ENCODE measurements at regions not wholly inside any gene's neighbourhood (a gene's known extent, or its start where the extent isn't known, plus 50 kb on each side); places are given as distances from the start of the nearest gene placed in this dataset.
"Not testable (repeated sequence)": the region's sequence is repeated elsewhere in the genome, so short reads cannot be mapped to it uniquely, and the experiment has no call there.

DNA sequence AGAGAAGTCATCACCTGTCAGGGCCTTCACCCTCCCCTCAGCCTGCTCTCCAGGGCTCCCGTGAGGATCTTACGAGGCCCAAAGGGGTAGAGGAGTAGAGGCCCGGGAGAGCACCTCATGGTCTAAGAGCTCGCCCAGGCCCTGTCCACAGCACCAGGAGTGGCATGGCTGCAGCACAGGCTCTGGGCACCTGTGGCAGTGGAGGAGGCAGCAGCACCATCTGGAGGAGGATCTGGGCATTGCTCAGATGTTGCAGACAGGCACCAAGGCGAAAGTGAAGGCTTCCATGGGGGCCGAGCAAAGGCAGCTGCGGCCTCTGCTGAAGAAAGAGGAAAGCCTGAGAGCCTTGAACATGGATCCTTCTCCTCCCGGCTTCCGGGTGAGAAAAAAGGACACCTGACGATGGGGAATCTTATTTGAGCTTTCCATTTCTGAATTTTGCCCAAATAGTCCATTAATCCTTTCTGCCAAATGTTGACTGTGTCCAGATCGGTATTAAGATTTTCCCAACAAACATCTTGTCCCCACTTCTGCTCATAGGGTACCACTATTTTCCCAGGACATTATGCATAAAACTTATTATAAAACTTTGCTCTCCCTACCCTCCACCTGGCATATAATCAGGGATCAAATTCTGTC lies 604.7 kb downstream of the PTPRC start:
- peak; percentile 29 for DNase-seq

DNA sequence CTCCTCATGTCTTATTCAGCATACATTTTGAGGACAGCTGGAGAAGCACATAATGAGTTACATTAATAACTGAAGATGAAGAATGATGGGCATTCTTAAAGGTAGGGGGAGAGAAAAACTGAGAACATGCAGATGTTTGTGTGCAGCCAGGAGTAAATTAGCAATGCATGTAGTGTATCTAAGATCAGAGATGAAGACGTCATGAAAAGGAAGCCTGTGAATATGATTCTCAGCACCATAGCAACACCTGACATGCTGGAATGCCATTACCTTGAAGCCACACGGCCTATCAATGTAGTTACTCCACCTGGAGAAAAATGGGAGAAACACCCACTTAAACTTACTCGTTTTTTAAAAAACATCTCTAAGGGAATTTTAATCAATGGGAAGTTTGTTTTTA lies 607.1 kb downstream of the PTPRC start:
- no peak for DNase-seq

GRCh38 chr1:199246716-199247115 lies 607.9 kb downstream of the PTPRC start:
- no peak for DNase-seq

GRCh38 chr1:199247891-199248290 lies 609.1 kb downstream of the PTPRC start:
- DNase-seq = no peak

DNA sequence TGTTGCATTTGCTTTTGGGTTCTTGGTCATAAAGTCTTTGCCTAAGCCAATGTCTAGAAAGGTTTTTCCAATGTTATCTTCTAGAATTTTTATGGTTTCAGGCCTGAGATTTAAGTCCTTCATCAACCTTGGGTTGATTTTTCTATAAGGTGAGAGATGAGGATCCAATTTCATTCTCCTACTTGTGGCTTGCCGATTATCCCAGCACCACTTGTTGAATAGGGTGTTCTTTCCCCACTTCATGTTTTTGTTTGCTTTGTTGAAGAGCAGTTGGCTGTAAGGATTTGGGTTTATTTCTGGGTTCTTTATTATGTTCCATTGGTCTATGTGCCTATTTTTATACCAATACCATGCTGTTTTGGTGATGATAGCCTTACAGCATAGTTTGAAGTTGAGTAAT lies 615.2 kb downstream of the PTPRC start:
- not testable (repeated sequence) for DNase-seq

DNA sequence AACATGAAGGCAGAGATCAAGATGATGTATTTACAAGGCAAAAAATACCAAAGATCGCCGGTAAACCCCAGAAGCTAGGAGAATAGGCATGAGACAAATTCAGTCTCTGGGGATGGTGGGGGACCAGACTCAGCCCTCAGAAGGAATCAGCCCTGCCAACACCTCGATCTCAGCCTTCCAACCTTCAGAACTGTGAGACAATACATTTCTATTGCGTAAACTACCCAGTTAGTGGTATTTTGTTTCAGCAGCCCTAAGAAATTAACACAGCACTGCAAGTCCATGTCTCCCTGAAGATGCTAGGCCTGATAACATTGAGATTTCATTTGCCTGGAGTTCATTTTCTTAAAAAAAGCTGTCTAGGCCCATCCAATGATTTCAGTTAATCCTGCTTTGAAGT lies 622.5 kb downstream of the PTPRC start:
- DNase-seq = no peak

GRCh38 chr1:199264283-199264682 lies 625.4 kb downstream of the PTPRC start:
- DNase-seq = no peak

DNA sequence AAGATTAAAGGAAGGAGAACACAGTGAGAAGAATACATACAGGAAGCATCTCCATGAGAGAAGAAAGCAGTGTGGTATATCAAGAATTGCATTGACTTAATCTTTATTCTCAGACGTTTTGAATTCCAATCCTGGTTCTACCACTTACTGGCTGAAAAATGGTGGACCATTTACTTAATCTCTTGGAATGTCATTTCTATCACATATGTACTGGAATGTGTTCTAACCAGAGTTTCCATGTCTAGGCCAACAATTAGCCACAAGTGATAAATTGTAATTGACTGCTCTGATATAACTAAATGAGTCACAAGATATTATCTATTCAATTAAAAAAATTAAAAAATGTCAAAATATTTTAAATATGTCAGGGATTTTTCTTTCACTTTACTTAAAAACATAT lies 626.1 kb downstream of the PTPRC start:
- no peak for DNase-seq

DNA sequence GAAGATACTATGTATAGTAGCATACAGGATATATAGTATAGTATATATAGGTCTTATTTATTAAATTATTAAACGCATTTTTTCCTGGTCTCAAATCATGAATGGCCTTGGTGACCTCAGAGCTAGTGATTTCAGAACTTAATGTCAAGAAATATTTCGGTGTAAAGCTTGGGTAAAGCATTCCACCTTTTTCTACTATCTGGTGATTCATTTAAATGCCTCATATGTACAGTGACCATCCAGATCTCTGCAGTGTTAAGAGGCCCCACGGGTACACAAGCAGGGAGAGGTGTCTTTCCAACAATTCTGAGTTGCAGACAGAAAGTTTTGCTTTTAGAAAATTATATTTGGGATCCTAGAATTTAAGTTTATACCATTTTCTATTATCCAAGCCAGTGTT lies 626.5 kb downstream of the PTPRC start:
- no peak for DNase-seq

GRCh38 chr1:199269241-199269640 lies 630.4 kb downstream of the PTPRC start:
- DNase-seq = peak; percentile 22

DNA sequence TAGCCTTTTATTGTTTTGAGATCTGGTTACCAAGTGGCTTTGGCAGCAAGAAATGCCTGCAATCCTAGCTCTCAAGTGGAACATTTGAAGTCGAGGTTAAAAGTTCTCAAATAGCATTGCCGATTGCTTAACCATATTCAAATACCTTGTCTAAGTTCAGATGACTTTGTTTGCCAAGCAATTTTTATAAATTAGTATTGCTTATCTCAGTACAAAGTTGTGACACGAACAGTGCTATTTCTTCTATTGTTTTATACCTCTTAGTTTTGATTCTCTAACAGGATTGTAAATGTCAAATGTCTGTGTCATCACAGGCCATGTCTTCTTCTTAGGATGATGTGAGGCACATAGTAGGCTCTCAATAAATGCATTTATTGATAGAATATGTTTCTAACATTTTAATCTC lies 633.3 kb downstream of the PTPRC start:
- peak; percentile 74 for DNase-seq

DNA sequence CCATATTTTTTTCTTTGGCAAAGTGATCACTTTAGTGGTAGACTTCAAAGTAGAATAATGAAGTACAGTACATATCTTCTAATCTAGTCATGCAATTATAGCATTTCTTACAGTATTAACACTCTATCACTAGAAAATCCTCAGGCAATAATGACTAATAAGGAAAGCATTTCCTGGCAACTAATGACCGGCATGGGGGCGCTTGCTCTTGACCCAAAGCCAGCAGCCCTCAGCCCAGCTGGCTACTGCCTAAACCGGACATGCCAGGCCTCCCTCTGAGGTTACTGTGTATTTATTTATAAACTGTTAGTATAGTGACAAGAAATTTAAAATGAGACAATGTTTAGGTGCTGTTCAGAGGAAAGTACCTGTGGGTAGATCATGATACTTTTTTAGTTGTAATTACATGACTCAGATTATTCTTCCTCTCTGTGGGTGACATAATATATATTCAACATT lies 633.8 kb downstream of the PTPRC start:
- DNase-seq = peak; percentile 93

GRCh38 chr1:199273837-199274379 lies 635.1 kb downstream of the PTPRC start:
- DNase-seq = peak; percentile 57

DNA sequence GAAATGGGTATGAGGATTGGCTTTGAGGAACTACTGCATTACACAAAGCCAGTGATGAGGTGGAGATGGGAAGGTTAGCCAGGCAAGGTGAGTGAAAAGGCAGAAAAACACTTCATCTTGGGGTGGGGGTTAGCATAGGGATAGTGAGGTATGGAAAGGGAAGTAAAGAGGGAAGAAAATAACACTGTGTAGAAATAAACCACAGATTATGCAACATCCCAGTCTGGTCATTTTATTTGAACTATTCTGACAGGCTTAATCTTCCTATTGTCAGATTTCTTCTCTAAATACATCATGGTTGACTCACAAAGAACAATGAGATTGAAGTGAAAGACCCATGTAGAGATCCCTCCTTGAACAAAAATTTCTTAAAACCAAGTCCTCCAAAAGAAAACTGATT lies 640.2 kb downstream of the PTPRC start:
- no peak for DNase-seq

- no peak for DNase-seq
Observed at GRCh38 chr1:199279872-199280645, 641.2 kb downstream of the PTPRC start.

DNA sequence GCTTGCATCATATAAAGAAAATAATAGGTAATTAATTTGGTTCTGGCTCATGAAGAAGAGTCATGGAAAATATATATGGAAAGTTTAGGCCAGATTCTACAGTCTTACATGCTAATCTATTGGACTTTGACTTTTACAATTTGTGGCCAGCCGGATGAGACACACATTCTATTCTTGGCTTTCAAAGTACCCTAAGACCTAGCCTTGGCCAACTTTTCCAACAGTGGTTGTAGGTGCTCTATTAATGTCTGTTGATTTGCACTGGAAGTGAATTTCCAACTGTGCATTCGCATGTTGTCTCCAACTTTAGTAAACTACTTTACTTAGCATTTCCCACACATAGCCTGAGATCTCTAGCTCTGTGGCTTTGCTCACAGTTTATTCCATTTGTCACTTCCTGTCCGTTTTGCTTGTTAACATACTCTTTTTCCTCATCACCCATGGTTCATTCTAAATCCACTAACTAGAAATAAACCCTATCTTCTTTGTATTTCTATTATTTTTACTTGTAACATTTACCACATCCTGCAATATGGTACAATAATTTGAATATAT lies 644.0 kb downstream of the PTPRC start:
- DNase-seq = no peak

DNA sequence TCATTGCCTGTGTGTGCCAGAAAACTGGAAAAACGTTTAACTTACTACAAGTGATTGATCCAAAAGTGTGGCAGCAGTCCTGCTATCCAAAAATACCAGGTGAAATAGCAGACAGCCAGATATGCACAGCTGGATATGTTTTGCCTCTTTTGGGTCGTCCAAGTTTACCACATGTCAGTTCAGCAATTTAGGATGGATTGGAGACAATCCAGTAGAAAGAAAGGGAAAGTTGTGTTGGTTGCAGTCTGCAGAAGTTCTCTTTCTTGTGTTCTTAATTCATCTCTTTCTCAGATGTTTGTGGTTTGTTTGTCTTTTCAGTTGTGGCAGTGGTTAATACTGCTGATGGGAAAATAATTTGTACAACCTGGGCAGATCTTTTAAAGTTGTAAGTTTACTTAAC lies 645.0 kb downstream of the PTPRC start:
- DNase-seq = no peak

GRCh38 chr1:199287206-199287605 lies 648.4 kb downstream of the PTPRC start:
- no peak for DNase-seq

DNA sequence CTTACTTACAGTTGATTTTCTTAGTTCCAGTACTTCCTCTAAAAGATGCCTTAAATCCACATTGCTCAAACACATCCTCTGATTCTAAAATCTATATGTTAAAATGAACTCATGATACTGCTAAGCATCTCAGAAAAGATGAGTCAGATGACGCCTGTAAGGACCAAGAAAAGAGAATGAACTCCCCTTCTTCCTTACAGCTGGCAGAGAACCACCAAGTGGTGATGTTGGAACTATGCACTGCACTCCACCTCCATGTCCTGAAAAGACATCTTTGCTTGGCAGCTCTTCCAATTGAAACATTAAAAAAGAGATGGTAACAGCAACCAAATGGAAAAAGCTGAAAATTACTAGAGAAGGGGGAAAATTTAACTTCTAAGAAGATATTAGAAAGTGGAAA lies 648.8 kb downstream of the PTPRC start:
- peak; percentile 36 for DNase-seq

DNA sequence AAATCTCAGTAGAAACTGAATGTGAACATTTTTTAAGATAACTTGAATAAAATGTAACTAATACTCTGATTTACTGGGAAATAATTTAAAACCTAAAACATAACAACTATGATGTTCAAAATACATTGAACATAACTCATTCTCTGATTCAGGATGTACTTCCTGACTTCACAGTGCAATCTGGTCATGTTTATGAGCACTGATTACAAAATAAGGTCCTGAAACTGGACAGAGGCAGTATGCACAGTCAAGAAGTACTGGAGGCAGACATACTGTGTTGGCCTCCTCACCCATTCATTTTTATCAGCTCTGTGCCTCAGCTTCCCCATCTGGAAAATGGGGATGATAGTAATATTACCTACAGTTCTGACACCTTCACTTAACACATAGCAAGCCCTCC lies 651.3 kb downstream of the PTPRC start:
- no peak for DNase-seq

DNA sequence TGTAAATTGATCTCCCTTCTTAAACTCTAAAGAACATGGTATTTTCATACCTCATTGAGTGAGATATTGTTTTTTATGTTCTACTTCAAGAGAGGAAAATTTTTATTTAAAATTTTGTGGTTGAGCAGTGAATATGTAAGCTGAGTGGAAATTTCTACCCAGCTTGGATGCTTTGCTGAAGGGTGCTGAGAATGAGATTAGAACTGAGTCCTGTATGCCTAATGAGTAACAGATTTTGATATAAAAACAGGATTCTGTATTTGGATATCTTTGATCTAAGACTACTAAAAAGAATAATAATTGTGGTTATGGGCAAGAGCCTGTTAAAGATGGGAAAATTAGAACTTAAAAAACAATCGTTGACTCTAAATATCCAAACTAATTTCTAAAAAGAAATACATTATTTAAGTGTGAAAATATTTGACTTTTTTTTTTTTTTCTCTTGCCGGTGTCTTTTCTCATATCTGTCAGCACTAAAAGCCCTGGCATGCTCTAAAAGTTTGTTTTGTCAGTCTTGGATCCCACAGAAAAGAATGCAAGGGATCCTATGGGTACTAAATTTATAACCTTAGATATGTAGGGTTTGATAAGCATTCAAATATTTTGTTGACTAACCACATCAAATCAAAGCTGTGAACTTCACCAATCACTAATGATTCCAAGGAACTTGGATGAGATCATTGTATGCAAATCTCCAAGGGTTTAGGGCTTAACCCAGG lies 652.3 kb downstream of the PTPRC start:
- peak; percentile 30 for DNase-seq

- no peak for DNase-seq
Observed at GRCh38 chr1:199292896-199293295, 654.1 kb downstream of the PTPRC start.

DNA sequence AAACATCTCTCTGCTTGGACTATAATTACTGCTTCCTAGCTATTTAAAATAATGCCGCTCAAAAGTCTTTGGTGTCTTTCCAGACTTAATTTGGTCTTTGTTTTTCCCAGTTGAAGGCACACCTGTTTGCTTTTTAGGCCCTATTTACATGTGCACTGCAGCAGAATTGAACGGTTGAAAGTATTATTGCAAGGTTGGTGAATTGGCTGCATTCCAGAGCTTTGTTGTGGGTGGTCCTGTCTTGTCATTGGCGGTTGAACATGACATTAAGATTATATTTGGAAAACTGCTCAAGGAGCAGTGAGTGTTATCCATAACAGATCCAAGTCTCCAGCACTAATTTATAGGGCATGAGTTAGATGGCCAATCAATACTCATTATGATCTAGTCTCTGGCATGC lies 656.3 kb downstream of the PTPRC start:
- DNase-seq = no peak

Measured in fibroblast of skin of right biceps (primary cell).